ENCODE measurements at regions not wholly inside any gene's neighbourhood (a gene's known extent, or its start where the extent isn't known, plus 50 kb on each side); places are given as distances from the start of the nearest gene placed in this dataset.
A peak's percentile ranks its signal among the peaks of the same experiment; 100 is the strongest.

GRCh38 chr2:204072443-204073324 lies 136.1 kb downstream of the ICOS start:
- TF ChIP-seq, protein P1, sequence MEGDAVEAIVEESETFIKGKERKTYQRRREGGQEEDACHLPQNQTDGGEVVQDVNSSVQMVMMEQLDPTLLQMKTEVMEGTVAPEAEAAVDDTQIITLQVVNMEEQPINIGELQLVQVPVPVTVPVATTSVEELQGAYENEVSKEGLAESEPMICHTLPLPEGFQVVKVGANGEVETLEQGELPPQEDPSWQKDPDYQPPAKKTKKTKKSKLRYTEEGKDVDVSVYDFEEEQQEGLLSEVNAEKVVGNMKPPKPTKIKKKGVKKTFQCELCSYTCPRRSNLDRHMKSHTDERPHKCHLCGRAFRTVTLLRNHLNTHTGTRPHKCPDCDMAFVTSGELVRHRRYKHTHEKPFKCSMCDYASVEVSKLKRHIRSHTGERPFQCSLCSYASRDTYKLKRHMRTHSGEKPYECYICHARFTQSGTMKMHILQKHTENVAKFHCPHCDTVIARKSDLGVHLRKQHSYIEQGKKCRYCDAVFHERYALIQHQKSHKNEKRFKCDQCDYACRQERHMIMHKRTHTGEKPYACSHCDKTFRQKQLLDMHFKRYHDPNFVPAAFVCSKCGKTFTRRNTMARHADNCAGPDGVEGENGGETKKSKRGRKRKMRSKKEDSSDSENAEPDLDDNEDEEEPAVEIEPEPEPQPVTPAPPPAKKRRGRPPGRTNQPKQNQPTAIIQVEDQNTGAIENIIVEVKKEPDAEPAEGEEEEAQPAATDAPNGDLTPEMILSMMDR (IDR thresholded peaks at IDR 0.05; ENCODE audit: insufficient read depth, low read length, poor library complexity, severe bottlenecking): peak; percentile 62
- TF ChIP-seq EZH2phosphoT487 (conservative IDR thresholded peaks at IDR 0.05; ENCODE audit: low read length): no peak
